Glomerular visceral epithelial cell (primary cell): ENCODE measurements at regions not wholly inside any gene's neighbourhood (a gene's known extent, or its start where the extent isn't known, plus 50 kb on each side); places are given as distances from the start of the nearest gene placed in this dataset.
"Not testable (repeated sequence)": the region's sequence is repeated elsewhere in the genome, so short reads cannot be mapped to it uniquely, and the experiment has no call there.

Source experiments
- DNase-seq: peaks from one replicate; pipeline ENCODE4 v3.0.0-alpha.2; 2016; ENCODE audit errors: extremely low spot score

- DNase-seq, result no peak
Measured at GRCh38 chr1:117707371-117707770, 101.5 kb downstream of the TENT5C start.

GRCh38 chr1:117708323-117709248 is 102.7 kb downstream of the TENT5C start:
- DNase-seq, result no peak

- no peak for DNase-seq
Measured at GRCh38 chr1:117709249-117709691, 103.4 kb downstream of the TENT5C start.

- no peak for DNase-seq
Measured at GRCh38 chr1:117710710-117711109, 104.9 kb downstream of the TENT5C start.

GRCh38 chr1:117712621-117713020 is 106.8 kb downstream of the TENT5C start:
- DNase-seq, result no peak

GRCh38 chr1:117714546-117714945 is 108.7 kb downstream of the TENT5C start:
- DNase-seq, result no peak

GRCh38 chr1:117716030-117716429 is 110.2 kb downstream of the TENT5C start:
- DNase-seq, result not testable (repeated sequence)

- DNase-seq, result not testable (repeated sequence)
Measured at GRCh38 chr1:117717980-117718379, 112.1 kb downstream of the TENT5C start.

GRCh38 chr1:117718596-117718995 is 112.7 kb downstream of the TENT5C start:
- not testable (repeated sequence) for DNase-seq

GRCh38 chr1:117719004-117719403 is 113.2 kb downstream of the TENT5C start:
- no peak for DNase-seq

- no peak for DNase-seq
Measured at GRCh38 chr1:117732065-117732797, 126.4 kb downstream of the TENT5C start.

GRCh38 chr1:117732956-117733355 is 127.1 kb downstream of the TENT5C start:
- DNase-seq, result no peak

- DNase-seq, result no peak
Measured at GRCh38 chr1:117734403-117734802, 128.6 kb downstream of the TENT5C start.

GRCh38 chr1:117735045-117735992 is 129.5 kb downstream of the TENT5C start:
- DNase-seq, result peak; percentile 35

GRCh38 chr1:117739504-117739903 is 133.7 kb downstream of the TENT5C start:
- no peak for DNase-seq

GRCh38 chr1:117740496-117740895 is 134.6 kb downstream of the TENT5C start:
- no peak for DNase-seq

GRCh38 chr1:117746565-117746964 is 140.7 kb downstream of the TENT5C start:
- not testable (repeated sequence) for DNase-seq

GRCh38 chr1:117747605-117748004 is 141.8 kb downstream of the TENT5C start:
- no peak for DNase-seq

GRCh38 chr1:117751321-117751720 is 145.5 kb downstream of the TENT5C start:
- no peak for DNase-seq

- DNase-seq, result no peak
Measured at GRCh38 chr1:117752661-117753060, 146.8 kb downstream of the TENT5C start.

GRCh38 chr1:117753232-117753631 is 147.4 kb downstream of the TENT5C start:
- DNase-seq, result no peak

GRCh38 chr1:117753652-117754051 is 147.8 kb downstream of the TENT5C start:
- no peak for DNase-seq
